ENCODE measurements at regions not wholly inside any gene's neighbourhood (a gene's known extent, or its start where the extent isn't known, plus 50 kb on each side); places are given as distances from the start of the nearest gene placed in this dataset.

DNA sequence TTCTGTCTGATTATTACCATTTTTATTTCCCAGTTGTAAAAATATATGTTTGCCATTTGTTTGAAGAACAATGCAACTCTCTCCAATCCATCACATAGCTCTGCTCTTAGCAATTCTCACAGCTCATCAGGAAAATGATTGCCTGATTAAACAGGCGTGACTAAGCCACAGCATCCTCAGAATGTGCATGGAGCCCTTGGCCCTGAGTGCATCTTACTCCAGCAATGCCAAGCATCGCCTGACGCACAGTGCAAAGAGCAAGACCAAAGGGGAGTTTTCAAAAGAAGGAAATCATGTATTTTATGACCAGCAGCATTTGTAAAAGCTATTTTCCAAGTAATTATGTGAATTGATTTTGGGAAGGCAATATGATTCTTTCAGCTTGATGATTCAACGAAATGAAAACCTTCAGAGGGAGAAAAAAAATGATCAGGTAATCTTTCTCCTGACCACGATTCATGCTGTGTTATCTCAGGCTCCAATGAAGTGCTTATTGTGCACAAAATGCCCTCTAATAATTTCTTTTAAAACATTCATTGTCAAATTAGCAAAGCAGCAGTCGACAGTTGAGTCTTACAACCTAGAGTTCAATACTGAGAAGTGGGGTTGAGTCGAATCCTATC lies 138.0 kb upstream of the FAM9B start:
- TF ChIP-seq CTCF (IDR thresholded peaks at IDR 0.05) (no peak), POLR2AphosphoS5 (IDR thresholded peaks at IDR 0.05) (no peak)
